GM23338 (cell line): ENCODE measurements at regions not wholly inside any gene's neighbourhood (a gene's known extent, or its start where the extent isn't known, plus 50 kb on each side); places are given as distances from the start of the nearest gene placed in this dataset.

Experiments
- ATAC-seq: fragments of 200-7000 bp; cut with Tn5 transposase; 3 replicates; pipeline ENCODE4 v1.9.1; 2020
- DNase-seq: peaks from one replicate; pipeline ENCODE4 v3.0.0-alpha.2; 2015; ENCODE audit warnings: low spot score
- H2AFZ ChIP-seq: fragments of 200-600 bp; sonication (generic); 2 replicates; pipeline ENCODE4 v1.8.0; 2016; ENCODE audit warnings: antibody characterized with exemption, mild to moderate bottlenecking, moderate library complexity
- H3F3A ChIP-seq: fragments of 200-600 bp; sonication (generic); replicated peaks from 2 replicates; pipeline ENCODE4 v1.8.0; 2017; ENCODE audit warnings: antibody characterized with exemption, mixed run types, low read depth
- H3K27ac ChIP-seq: fragments of 200-600 bp; sonication (generic); 2 replicates; pipeline ENCODE4 v1.6.1; 2016; ENCODE audit warnings: low read depth
- H3K27me3 ChIP-seq: fragments of 200-600 bp; sonication (generic); 2 replicates; pipeline ENCODE4 v1.8.0; 2016; ENCODE audit warnings: mild to moderate bottlenecking, mixed run types, moderate library complexity; ENCODE audit not compliant: insufficient read depth
- H3K36me3 ChIP-seq: fragments of 200-600 bp; sonication (generic); 2 replicates; pipeline ENCODE4 v1.8.0; 2016; ENCODE audit warnings: mild to moderate bottlenecking; ENCODE audit not compliant: insufficient read depth
- H3K4me1 ChIP-seq: fragments of 200-600 bp; sonication (generic); 2 replicates; pipeline ENCODE4 v1.8.0; 2016; ENCODE audit warnings: mild to moderate bottlenecking, moderate library complexity; ENCODE audit not compliant: insufficient read depth
- H3K4me2 ChIP-seq: fragments of 200-600 bp; sonication (generic); 2 replicates; pipeline ENCODE4 v1.7.1; 2017; ENCODE audit warnings: mixed run types
- H3K4me3 ChIP-seq: fragments of 200-600 bp; sonication (generic); 2 replicates; pipeline ENCODE4 v1.6.1; 2016; ENCODE audit warnings: mixed run types
- H3K79me2 ChIP-seq: fragments of 200-600 bp; sonication (generic); replicated peaks from 2 replicates; pipeline ENCODE4 v1.8.0; 2017; ENCODE audit warnings: mild to moderate bottlenecking; ENCODE audit not compliant: insufficient read depth
- H3K9me2 ChIP-seq: fragments of 200-600 bp; sonication (generic); 2 replicates; pipeline ENCODE4 v1.8.0; 2017; ENCODE audit not compliant: insufficient read depth
- H4K20me1 ChIP-seq: fragments of 200-600 bp; sonication (generic); replicated peaks from 2 replicates; pipeline ENCODE4 v1.8.0; 2017; ENCODE audit warnings: mild to moderate bottlenecking; ENCODE audit not compliant: insufficient read depth
- H3K27ac Mint-ChIP-seq: 2 replicates; pipeline ENCODE4 v1.8.0; 2020; ENCODE audit warnings: inconsistent platforms, mild to moderate bottlenecking, moderate library complexity, mixed read lengths
- H3K27me3 Mint-ChIP-seq: 3 replicates; pipeline ENCODE4 v1.8.0; 2022; ENCODE audit warnings: low read depth, mild to moderate bottlenecking, moderate library complexity, mixed read lengths, inconsistent platforms; ENCODE audit not compliant: insufficient read depth, poor library complexity
- H3K36me3 Mint-ChIP-seq: 3 replicates; pipeline ENCODE4 v1.8.0; 2021; ENCODE audit warnings: low read depth, mild to moderate bottlenecking, inconsistent platforms, moderate library complexity, mixed read lengths
- H3K4me1 Mint-ChIP-seq: 3 replicates; pipeline ENCODE4 v1.8.0; 2020; ENCODE audit warnings: mild to moderate bottlenecking, inconsistent platforms, mixed read lengths
- H3K4me3 Mint-ChIP-seq: 3 replicates; pipeline ENCODE4 v1.8.0; 2021; ENCODE audit warnings: moderate library complexity, mild to moderate bottlenecking, inconsistent platforms, mixed read lengths
- H3K9me3 Mint-ChIP-seq: 3 replicates; pipeline ENCODE4 v1.8.0; 2020; ENCODE audit warnings: moderate library complexity, mild to moderate bottlenecking, inconsistent platforms, mixed read lengths
- CREB1 ChIP-seq: fragments of 250-450 bp; sonication (Bioruptor Pico); IDR thresholded peaks from 2 replicates; pipeline ENCODE4 v1.5.0; 2020; ENCODE audit warnings: low read depth, mild to moderate bottlenecking, moderate library complexity
- EZH2 ChIP-seq: fragments of 200-600 bp; sonication (generic); IDR thresholded peaks from one replicate; pipeline ENCODE4 v1.8.0; 2017; ENCODE audit warnings: antibody characterized with exemption, mild to moderate bottlenecking, low read depth; ENCODE audit not compliant: unreplicated experiment
- JUNB ChIP-seq: IDR thresholded peaks from one replicate; pipeline ENCODE4 v1.6.1; 2016; ENCODE audit warnings: antibody characterized with exemption; ENCODE audit not compliant: unreplicated experiment
- NANOG ChIP-seq: IDR thresholded peaks from 2 replicates; pipeline ENCODE4 v1.6.1; 2016; ENCODE audit warnings: antibody characterized with exemption, borderline replicate concordance
- POLR2AphosphoS5 ChIP-seq: IDR thresholded peaks from 2 replicates; pipeline ENCODE4 v1.6.1; 2016; ENCODE audit warnings: antibody characterized with exemption, low read depth
- STAT1 ChIP-seq: IDR thresholded peaks from one replicate; pipeline ENCODE4 v1.6.1; 2016; ENCODE audit warnings: antibody characterized with exemption; ENCODE audit not compliant: unreplicated experiment
- ZNF114 ChIP-seq: fragments of 250-450 bp; sonication (Bioruptor Pico); IDR thresholded peaks from 2 replicates; pipeline ENCODE4 v1.5.0; 2020; ENCODE audit warnings: mild to moderate bottlenecking, moderate library complexity
- ZNF331 ChIP-seq: fragments of 250-450 bp; sonication (Bioruptor Pico); IDR thresholded peaks from 2 replicates; pipeline ENCODE4 v1.5.0; 2020; ENCODE audit warnings: low read depth, mild to moderate bottlenecking, moderate library complexity
- TF ChIP-seq, protein P1 (sequence below): IDR thresholded peaks from one replicate; pipeline ENCODE4 v1.6.1; 2018; ENCODE audit warnings: antibody characterized with exemption; ENCODE audit not compliant: unreplicated experiment
- TF ChIP-seq, protein P2 (sequence below): IDR thresholded peaks from 2 replicates; pipeline ENCODE4 v1.6.1; 2016; ENCODE audit warnings: antibody characterized with exemption
- TF ChIP-seq, protein P3 (sequence below), 2 experiments: fragments of 200-600 bp in 1 of 2; sonication (generic) in 1 of 2; conservative IDR thresholded peaks; 2 replicates each; pipeline versions ENCODE4 v1.5.1 to v1.6.1; 2016 to 2017; ENCODE audit warnings: antibody characterized with exemption in 2 of 2, low read depth in 2 of 2, mild to moderate bottlenecking in 2 of 2, moderate library complexity in 1 of 2

DNA sequence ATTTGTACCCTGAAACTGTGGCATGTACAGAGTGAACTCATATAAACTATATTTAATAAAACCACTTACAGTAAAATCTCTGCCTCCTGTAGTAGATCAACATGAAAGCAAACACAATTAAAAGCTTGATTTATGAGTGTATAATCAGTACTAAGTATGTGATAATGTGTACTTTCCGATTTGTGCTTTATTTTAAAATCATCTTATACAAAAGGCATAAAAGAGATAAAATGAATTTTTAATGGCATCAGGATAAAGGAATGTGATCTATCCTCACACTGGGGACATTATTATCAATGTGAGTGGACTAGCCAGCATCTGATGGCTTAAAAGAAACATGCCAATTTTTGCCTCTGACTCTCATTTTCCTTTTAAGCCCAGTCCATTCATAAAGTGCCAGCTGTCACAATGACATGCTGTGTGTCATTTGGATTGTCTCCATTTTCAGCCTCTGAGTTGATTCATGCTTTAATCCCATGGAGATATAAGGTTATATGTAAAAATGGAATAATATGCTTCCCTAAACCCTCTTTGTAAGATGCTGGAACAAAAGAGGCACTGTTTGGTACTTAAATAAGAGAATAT, 831.6 kb upstream of the EYS start:
- Histone ChIP-seq H3K4me1 (no peaks in the 10 kb centered on the region), H4K20me1 (no peaks in the 10 kb centered on the region), H3K4me2 (no peak overlapping the region), H3K27ac (no peak overlapping the region), H2AFZ (no peak overlapping the region), H3K4me3 (no peak overlapping the region), H3K27me3 (no peaks in the 10 kb centered on the region), H3F3A (no peaks in the 10 kb centered on the region), H3K9me2 (no peaks in the 10 kb centered on the region), H3K79me2 (no peaks in the 10 kb centered on the region), H3K36me3 (no peaks in the 10 kb centered on the region)
- ATAC-seq = no peak
- TF ChIP-seq ZNF331 (CRISPR knock-in tag) = no peak
- TF ChIP-seq, protein P1, sequence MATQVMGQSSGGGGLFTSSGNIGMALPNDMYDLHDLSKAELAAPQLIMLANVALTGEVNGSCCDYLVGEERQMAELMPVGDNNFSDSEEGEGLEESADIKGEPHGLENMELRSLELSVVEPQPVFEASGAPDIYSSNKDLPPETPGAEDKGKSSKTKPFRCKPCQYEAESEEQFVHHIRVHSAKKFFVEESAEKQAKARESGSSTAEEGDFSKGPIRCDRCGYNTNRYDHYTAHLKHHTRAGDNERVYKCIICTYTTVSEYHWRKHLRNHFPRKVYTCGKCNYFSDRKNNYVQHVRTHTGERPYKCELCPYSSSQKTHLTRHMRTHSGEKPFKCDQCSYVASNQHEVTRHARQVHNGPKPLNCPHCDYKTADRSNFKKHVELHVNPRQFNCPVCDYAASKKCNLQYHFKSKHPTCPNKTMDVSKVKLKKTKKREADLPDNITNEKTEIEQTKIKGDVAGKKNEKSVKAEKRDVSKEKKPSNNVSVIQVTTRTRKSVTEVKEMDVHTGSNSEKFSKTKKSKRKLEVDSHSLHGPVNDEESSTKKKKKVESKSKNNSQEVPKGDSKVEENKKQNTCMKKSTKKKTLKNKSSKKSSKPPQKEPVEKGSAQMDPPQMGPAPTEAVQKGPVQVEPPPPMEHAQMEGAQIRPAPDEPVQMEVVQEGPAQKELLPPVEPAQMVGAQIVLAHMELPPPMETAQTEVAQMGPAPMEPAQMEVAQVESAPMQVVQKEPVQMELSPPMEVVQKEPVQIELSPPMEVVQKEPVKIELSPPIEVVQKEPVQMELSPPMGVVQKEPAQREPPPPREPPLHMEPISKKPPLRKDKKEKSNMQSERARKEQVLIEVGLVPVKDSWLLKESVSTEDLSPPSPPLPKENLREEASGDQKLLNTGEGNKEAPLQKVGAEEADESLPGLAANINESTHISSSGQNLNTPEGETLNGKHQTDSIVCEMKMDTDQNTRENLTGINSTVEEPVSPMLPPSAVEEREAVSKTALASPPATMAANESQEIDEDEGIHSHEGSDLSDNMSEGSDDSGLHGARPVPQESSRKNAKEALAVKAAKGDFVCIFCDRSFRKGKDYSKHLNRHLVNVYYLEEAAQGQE = no peak
- Mint-ChIP-seq H3K4me1 (no peaks in the 10 kb centered on the region), H3K27me3 (no peaks in the 10 kb centered on the region), H3K9me3 (peaks cover 23% of the 10 kb centered on the region), H3K4me3 (no peak overlapping the region), H3K27ac (no peak overlapping the region), H3K36me3 (peaks cover 7% of the 10 kb centered on the region; the same call in 1 of the 3 replicates)
- no peak for DNase-seq

DNA sequence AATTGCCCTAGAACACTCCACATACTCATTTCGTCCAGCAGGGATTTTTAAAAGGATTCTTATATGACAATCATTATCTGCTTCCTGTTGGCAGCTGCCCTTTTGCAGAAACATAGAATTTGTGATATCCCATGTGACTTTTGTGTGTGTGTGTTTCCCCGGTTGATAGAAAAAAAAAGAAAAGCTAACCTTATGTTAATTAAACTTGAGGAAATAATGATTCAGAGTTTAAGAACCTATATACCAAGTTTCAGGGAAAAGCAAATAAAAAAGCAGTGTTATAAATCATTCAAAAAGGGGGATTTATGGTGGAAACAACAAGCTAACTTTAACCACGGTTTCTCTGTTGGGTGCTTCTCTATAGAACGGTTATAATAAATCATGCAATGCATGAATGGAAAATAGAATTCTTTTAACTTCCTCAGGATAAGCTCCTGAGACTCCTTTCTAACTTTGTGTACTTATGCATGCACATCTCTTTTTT, 826.9 kb upstream of the EYS start:
- Histone ChIP-seq H2AFZ (no peak overlapping the region), H3K4me3 (no peak overlapping the region), H3K79me2 (no peaks in the 10 kb centered on the region), H4K20me1 (no peaks in the 10 kb centered on the region), H3K27ac (no peak overlapping the region), H3K36me3 (no peaks in the 10 kb centered on the region), H3F3A (no peaks in the 10 kb centered on the region), H3K4me2 (no peak overlapping the region), H3K27me3 (no peaks in the 10 kb centered on the region), H3K4me1 (no peaks in the 10 kb centered on the region), H3K9me2 (no peaks in the 10 kb centered on the region)
- Mint-ChIP-seq H3K27ac (no peak overlapping the region; the same call in 1 of the 2 replicates), H3K4me1 (no peaks in the 10 kb centered on the region), H3K36me3 (no peaks in the 10 kb centered on the region), H3K27me3 (no peaks in the 10 kb centered on the region), H3K4me3 (no peak overlapping the region), H3K9me3 (no peaks in the 10 kb centered on the region; the same call in 1 of the 3 replicates)
- DNase-seq (no peak), ATAC-seq (no peak)
- TF ChIP-seq STAT1 (no peak), JUNB (no peak), EZH2 (no peak), NANOG (no peak), CREB1 (CRISPR knock-in tag) (no peak), POLR2AphosphoS5 (no peak), ZNF114 (CRISPR knock-in tag) (no peak), ZNF331 (CRISPR knock-in tag) (no peak)
- TF ChIP-seq, protein P2, sequence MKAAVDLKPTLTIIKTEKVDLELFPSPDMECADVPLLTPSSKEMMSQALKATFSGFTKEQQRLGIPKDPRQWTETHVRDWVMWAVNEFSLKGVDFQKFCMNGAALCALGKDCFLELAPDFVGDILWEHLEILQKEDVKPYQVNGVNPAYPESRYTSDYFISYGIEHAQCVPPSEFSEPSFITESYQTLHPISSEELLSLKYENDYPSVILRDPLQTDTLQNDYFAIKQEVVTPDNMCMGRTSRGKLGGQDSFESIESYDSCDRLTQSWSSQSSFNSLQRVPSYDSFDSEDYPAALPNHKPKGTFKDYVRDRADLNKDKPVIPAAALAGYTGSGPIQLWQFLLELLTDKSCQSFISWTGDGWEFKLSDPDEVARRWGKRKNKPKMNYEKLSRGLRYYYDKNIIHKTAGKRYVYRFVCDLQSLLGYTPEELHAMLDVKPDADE = no peak
- TF ChIP-seq, protein P3, sequence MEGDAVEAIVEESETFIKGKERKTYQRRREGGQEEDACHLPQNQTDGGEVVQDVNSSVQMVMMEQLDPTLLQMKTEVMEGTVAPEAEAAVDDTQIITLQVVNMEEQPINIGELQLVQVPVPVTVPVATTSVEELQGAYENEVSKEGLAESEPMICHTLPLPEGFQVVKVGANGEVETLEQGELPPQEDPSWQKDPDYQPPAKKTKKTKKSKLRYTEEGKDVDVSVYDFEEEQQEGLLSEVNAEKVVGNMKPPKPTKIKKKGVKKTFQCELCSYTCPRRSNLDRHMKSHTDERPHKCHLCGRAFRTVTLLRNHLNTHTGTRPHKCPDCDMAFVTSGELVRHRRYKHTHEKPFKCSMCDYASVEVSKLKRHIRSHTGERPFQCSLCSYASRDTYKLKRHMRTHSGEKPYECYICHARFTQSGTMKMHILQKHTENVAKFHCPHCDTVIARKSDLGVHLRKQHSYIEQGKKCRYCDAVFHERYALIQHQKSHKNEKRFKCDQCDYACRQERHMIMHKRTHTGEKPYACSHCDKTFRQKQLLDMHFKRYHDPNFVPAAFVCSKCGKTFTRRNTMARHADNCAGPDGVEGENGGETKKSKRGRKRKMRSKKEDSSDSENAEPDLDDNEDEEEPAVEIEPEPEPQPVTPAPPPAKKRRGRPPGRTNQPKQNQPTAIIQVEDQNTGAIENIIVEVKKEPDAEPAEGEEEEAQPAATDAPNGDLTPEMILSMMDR (conservative IDR thresholded peaks at IDR 0.05; ENCODE audit: low read depth in 2 of 2) = no peak
- TF ChIP-seq, protein P1 = no peak
